Endothelial cell of hepatic sinusoid (primary cell): ENCODE measurements at regions not wholly inside any gene's neighbourhood (a gene's known extent, or its start where the extent isn't known, plus 50 kb on each side); places are given as distances from the start of the nearest gene placed in this dataset.

ENCODE experiments used
- in situ Hi-C: cut with HindIII; loops from 2 replicates; pipeline ENCODE4 v1.10.0; 2017; ENCODE audit warnings: low sequenced_read_pairs

GRCh38 chr4:22997358-22998224 is 304.9 kb downstream of the GBA3 start:
- in situ Hi-C loops: no loop called here

GRCh38 chr4:22991576-22991975 is 298.8 kb downstream of the GBA3 start:
- in situ Hi-C loops: no loop called here

GRCh38 chr4:22988526-22988925 is 295.8 kb downstream of the GBA3 start:
- in situ Hi-C loops: no loop called here

GRCh38 chr4:22987870-22988269 is 295.1 kb downstream of the GBA3 start:
- in situ Hi-C loops: no loop called here

- in situ Hi-C loops: no loop called here
Observed at GRCh38 chr4:22986881-22987280, 294.1 kb downstream of the GBA3 start.

- in situ Hi-C loops: no loop called here
Observed at GRCh38 chr4:22986262-22986661, 293.5 kb downstream of the GBA3 start.

- in situ Hi-C loops: no loop called here
Observed at GRCh38 chr4:22984390-22984789, 291.7 kb downstream of the GBA3 start.

- in situ Hi-C loops: loop anchor here (5.0 kb wide), 1 partner anchor 79 kb away; no protein-coding TSS in a partner anchor
Observed at GRCh38 chr4:22978656-22979055, 285.9 kb downstream of the GBA3 start.

- in situ Hi-C loops: no loop called here
Observed at GRCh38 chr4:22970665-22971064, 277.9 kb downstream of the GBA3 start.

GRCh38 chr4:22969287-22969896 is 276.7 kb downstream of the GBA3 start:
- in situ Hi-C loops: no loop called here

DNA sequence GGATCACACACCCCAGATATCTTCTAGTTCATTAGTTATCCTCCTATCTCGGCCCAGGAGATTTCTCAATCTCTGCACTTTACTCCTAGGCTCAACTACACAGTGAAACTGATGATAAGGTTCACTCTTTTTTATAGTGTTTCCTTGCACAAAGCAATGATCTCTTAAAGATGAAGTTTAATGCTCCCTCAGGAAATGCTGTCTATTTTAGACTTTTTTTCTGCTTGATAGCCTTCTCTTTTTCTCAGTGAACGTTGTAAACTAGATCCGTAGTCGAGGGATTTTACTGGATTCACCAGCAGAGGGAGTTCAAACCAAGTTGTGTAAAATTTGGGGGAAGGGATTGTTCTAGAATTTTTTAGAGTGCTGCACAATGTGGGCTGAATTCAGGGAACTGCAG is 269.6 kb downstream of the GBA3 start:
- in situ Hi-C loops: no loop called here

DNA sequence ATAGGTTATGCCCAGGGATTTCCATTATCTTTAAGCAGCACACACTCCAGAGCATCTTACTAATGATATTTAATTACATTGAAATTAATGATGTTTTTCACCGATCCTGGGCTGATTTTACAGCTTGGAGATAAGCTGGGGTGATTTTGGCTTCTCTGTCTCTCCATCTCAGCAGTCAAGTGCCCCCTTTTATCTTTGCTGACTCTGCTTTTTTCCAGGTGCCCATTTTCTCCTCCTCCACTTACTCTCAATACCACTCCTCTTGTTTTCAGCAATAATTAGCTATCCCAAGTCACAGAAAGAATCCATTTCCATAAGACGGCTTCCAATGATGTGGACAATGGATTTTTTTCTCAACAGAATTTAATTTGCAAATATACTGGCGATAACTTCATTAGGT is 266.7 kb downstream of the GBA3 start:
- in situ Hi-C loops: no loop called here

DNA sequence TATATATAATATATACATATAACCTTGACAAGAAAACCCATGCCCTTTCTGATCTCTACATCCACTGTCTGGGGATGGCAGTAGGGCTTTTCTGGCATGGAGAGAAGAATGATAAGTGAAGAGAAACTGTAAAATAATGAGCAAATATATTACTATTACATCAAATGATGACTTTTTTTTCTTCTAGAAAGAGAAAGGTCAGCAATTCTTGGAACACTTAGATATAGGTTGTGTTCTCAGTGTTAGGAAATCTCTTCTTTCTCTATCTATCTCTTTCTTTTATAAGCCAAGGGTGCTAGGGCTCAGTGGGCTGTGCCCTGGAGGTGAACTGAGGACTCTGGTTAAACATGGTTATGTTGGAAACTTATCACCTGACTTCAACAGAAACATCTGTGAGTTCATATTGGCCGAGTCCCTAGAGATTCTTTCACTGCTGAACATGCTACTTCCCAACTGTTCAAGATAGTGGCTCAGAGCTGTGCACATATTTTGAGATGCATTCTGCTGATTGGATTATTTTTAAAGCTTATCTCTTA is 265.1 kb downstream of the GBA3 start:
- in situ Hi-C loops: no loop called here

DNA sequence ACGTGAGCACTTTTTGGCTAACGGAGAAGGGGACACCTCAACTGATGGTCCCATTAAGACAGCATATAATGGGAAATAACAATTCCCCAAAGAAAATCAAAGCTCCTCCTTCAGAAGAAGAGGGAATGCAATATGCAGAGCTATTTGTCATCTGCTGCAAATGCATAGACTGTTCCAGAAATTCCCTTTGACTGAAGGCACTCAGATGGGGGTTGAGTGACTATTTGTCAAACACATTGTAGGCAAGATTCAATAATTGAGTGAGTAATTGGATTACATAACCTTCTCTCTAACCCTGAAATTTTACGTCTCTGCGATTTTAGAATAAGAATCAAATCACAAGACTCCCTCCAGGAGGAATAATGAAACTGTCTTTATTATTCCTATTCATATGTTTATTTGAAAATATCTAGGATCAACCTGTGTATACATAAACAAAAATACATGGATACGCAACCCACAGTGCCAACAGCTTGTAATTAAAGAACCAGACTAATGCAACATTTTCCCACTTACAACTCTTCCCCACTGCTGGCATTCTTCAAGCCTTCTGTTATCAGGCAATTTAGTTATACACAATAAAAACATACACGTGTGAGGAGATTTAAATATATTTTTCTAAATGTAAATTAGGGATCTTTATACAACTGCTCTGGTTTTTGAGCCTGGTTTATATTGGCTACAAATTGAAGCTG is 256.6 kb downstream of the GBA3 start:
- in situ Hi-C loops: no loop called here

DNA sequence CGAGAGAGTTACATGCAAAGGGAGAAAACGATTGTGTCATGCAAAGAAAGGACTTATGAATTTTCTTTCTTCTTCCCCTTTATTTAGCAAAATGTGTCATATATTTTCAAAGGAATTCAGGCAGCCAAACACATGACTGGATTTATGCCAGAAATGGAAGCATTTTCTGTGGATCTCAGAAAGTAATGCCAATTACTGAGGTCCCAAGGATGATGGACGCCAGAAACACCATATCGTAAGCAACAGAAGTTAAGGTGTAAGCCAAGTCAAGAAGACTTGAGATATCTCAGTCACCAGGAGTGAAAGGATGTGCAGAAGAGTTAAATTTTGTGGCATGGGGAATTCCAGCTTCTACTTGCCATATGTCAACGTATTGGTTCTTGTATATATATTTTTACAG is 255.1 kb downstream of the GBA3 start:
- in situ Hi-C loops: no loop called here

- in situ Hi-C loops: no loop called here
Observed at GRCh38 chr4:22942920-22943559, 250.3 kb downstream of the GBA3 start.

DNA sequence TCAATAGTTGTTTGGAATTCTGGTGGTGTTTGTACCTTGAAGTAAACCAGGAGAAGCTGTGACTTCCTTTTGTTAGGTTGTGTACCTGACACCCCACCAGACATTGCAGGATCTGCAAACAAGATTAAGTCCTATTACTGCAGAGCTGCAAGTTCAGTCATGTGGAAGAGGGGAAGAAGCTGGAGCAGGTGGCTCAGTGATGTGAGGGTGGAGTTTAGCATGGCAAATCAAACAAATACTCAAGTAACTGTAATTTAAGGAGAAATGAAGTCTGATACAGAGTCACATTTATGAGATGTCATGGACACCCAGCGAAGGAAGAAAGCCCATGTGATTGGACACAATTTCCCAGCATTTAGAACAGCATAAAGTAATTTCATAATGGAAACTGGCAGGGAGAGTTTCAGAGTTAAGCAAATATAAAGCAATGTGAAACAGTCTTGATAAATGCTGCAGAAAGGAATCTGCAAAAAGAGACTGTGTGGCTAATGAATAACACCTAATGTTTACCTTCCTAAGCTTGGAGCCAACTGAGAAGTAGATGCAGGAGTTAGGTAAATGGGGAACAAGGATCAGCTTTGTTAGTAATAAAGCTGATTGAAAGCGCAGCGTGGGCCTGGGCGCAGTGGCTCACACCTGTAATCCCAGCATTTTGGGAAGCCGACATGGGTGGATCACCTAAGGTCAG is 249.1 kb downstream of the GBA3 start:
- in situ Hi-C loops: no loop called here

DNA sequence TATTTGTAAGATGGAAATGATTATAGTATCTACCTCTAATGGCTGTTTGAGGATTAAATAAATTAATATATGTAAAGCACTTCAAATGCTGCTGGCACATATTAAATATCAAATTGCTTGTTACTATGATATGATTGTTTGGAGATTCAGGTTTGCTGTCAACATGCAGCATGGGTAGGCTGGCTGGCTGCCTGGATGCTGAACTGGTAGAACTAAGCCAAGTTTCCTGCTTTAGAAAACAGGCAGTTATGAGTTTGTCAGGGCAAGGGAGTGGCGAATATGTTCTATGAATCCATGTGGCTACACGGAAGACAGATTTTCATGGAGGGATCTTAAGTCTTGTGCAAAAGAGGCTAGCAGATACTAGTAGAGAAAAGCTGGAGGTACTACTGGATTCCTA is 239.6 kb downstream of the GBA3 start:
- in situ Hi-C loops: no loop called here

- in situ Hi-C loops: no loop called here
Observed at GRCh38 chr4:22922426-22922825, 229.7 kb downstream of the GBA3 start.

GRCh38 chr4:22921936-22922335 is 229.2 kb downstream of the GBA3 start:
- in situ Hi-C loops: no loop called here

- in situ Hi-C loops: no loop called here
Observed at GRCh38 chr4:22911285-22911684, 218.5 kb downstream of the GBA3 start.
